GM19395 (cell line): ENCODE measurements at regions not wholly inside any gene's neighbourhood (a gene's known extent, or its start where the extent isn't known, plus 50 kb on each side); places are given as distances from the start of the nearest gene placed in this dataset.
"Not testable (repeated sequence)": the region's sequence is repeated elsewhere in the genome, so short reads cannot be mapped to it uniquely, and the experiment has no call there.

ENCODE experiments used
- ATAC-seq: cut with Tn5 transposase; IDR thresholded peaks from one replicate; pipeline ENCODE4 v1.9.1; 2021; ENCODE audit warnings: mild to moderate bottlenecking, moderate library complexity; ENCODE audit not compliant: unreplicated experiment

DNA sequence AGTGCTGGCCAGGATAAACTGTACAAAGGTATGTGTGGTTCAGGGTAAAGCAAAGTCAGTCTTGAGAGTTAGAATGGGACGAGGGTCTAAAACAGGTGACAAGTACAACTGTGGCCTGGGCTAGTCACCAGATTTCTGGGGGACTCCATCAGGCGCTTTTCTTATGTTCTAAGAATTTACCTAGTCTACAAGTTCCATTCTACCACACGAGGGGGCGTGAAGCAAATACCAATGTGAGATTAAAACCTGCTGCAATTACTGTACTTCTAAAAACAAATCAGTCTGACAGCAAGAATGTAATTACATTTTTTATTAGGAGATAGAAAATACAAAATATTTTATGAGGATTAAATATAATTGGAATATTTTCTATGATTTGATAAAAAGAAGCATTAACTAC, 146.5 kb downstream of the ALOX5 start:
- ATAC-seq = no peak

- no peak for ATAC-seq
Measured at GRCh38 chr10:45518741-45519140, 144.7 kb downstream of the ALOX5 start.

- ATAC-seq = no peak
Measured at GRCh38 chr10:45515630-45516029, 141.6 kb downstream of the ALOX5 start.

- no peak for ATAC-seq
Measured at GRCh38 chr10:45514291-45515270, 140.6 kb downstream of the ALOX5 start.

- ATAC-seq = no peak
Measured at GRCh38 chr10:45513551-45513950, 139.5 kb downstream of the ALOX5 start.

DNA sequence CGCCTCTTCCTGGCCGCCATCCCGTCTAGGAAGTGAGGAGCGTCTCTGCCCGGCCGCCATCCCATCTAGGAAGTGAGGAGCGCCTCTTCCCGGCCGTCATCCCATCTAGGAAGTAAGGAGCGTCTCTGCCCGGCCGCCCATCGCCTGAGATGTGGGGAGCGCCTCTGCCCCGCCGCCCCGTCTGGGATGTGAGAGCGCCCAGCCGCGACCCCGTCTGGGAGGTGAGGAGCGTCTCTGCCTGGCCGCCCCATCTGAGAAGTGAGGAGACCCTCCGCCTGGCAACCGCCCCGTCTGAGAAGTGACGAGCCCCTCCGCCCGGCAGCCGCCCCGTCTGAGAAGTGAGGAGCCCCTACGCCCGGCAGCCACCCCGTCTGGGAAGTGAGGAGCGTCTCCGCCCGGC, 137.9 kb downstream of the ALOX5 start:
- ATAC-seq = not testable (repeated sequence)

GRCh38 chr10:45509491-45509890, 135.5 kb downstream of the ALOX5 start:
- ATAC-seq = no peak

DNA sequence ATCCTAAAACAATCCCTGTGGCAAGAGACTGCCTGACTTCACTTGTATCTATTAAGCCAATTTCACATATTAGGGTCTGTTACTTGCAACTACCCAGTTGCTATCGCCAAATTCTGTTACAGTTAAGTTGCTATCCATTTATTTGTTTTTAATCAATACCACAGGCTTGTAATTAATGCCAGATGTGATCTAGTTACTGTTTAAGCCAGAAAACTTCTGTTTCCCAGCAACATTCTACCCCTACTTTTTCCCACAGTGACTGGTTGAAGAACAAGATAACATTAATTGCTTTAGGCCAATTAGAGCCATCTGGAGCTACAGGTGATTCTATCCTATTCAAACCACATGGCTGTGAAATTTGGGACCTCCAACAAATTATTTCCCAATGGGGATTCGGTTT, 131.3 kb downstream of the ALOX5 start:
- no peak for ATAC-seq

DNA sequence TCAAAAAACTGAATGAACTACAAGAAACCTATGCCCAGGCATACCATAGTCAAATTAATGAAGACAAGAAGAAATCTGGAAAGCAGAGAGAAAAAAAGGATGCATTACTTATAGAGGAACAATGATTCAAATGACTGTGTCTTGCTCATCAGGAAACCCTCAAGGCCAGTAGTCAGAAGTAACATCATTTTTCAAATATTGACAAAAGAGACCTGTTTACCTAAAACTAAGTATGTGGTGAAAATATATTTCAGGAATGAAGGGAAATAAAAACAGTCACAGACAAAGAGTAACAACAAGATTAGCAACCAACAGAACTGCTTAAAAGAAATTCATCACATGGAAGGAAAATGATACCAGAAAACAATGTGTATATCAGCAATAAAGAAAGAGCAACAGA, 128.4 kb downstream of the ALOX5 start:
- no peak for ATAC-seq

DNA sequence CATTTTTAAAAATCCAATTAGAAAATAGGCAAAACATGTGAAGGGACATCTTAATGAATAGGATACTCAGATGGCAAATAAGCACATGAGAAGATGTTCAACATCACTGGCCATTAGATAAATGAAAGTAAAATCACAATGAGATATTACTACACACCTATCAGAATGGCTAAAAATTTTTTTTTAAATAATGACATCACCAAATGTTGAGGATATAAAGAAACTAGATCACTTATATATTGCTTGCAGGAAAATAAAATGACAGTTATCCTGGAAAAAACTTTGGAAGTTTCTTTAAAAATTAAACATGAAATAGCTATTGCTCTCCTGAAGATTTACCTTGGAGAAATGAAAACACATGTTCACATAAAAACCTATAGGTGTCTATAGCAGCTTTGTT, 127.8 kb downstream of the ALOX5 start:
- no peak for ATAC-seq

DNA sequence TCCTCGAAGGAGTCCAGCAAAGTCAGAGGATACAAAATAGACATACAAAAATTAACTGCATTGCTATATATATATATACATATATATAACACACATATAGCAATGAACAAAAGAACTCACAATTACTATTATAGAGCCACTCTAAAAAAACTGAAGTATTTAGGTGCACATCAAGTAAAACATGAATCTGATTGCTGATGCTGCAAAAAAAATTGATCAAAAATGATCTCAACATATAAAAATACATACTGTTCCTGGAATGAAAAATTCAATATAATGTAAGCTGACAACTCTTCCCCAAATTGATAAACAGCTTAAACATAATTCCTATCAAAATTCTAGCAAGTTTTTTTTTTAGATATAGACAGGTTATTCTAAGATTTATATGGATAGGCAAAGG, 126.8 kb downstream of the ALOX5 start:
- no peak for ATAC-seq

DNA sequence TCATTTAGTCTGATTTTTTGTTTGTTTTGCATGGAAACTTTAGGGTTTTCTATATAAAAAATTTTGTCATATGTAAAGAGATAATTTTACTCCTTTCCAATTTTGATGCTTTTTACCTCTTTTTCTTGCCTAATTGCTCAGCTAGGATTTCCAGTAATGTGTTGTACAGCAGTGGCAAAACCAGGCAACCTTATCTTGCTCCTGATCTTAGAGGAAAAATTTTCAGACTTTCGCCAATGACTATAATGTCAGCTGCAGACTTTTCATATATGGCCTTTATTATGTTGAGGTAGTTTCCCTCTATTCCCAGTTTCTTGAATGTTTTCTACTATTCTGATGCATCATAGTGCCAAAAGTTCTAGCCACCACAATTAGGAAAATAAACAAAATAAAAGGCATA, 126.3 kb downstream of the ALOX5 start:
- no peak for ATAC-seq

GRCh38 chr10:45495438-45496152, 121.6 kb downstream of the ALOX5 start:
- ATAC-seq = no peak
